Tibial nerve (tissue), 3 donors: ENCODE measurements at regions not wholly inside any gene's neighbourhood (a gene's known extent, or its start where the extent isn't known, plus 50 kb on each side); places are given as distances from the start of the nearest gene placed in this dataset.
"Not testable (repeated sequence)": the region's sequence is repeated elsewhere in the genome, so short reads cannot be mapped to it uniquely, and the experiment has no call there.

Source experiments
- POLR2A ChIP-seq, 2 donors: fragments of 450-650 bp; IDR thresholded peaks; one replicate each; pipeline ENCODE4 v1.6.1; 2017; ENCODE audit warnings: antibody characterized with exemption in 2 of 2, mild to moderate bottlenecking in 2 of 2, moderate library complexity in 2 of 2
- TF ChIP-seq, protein P1 (sequence below), 5 experiments: fragments of 200-600 bp in 3 of 5; fragments of 450-650 bp in 2 of 5; sonication (generic) in 3 of 5; IDR thresholded peaks; one replicate each; pipeline ENCODE4 v1.5.1; 2016 to 2019; ENCODE audit warnings: antibody characterized with exemption in 5 of 5, mild to moderate bottlenecking in 3 of 5, moderate library complexity in 2 of 5

DNA sequence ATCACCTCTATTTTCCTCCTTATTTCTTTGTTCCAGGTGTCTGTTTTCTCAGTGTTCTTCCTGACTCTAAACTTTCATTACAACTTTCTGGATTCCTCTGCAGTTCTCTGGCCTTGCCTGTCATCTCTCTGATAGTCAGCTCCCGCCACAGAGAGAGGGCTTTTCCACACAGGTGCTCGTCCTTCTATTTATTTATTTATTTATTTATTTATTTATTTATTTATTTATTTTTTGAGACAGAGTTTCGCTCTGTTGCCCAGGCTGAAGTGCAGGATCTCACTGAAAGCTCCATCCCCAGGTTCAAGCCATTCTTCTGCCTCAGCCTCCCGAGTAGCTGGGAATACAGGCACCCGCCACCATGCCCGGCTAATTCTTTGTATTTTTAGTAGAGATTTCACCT is 554.5 kb downstream of the RPS29 start:
- TF ChIP-seq, protein P1, sequence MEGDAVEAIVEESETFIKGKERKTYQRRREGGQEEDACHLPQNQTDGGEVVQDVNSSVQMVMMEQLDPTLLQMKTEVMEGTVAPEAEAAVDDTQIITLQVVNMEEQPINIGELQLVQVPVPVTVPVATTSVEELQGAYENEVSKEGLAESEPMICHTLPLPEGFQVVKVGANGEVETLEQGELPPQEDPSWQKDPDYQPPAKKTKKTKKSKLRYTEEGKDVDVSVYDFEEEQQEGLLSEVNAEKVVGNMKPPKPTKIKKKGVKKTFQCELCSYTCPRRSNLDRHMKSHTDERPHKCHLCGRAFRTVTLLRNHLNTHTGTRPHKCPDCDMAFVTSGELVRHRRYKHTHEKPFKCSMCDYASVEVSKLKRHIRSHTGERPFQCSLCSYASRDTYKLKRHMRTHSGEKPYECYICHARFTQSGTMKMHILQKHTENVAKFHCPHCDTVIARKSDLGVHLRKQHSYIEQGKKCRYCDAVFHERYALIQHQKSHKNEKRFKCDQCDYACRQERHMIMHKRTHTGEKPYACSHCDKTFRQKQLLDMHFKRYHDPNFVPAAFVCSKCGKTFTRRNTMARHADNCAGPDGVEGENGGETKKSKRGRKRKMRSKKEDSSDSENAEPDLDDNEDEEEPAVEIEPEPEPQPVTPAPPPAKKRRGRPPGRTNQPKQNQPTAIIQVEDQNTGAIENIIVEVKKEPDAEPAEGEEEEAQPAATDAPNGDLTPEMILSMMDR (IDR thresholded peaks at IDR 0.05) = not testable (repeated sequence)
- not testable (repeated sequence) for TF ChIP-seq POLR2A (IDR thresholded peaks at IDR 0.05)
